Thyroid gland (tissue), 4 donors: ENCODE measurements at regions not wholly inside any gene's neighbourhood (a gene's known extent, or its start where the extent isn't known, plus 50 kb on each side); places are given as distances from the start of the nearest gene placed in this dataset.

ENCODE experiments used
- DNase-seq, 2 donors: peaks; one replicate each; pipeline ENCODE4 v3.0.0-alpha.2; 2019
- H3K27ac ChIP-seq, 3 donors: fragments of 200-600 bp; sonication (generic); 1 replicate in 2 of 3; 2 replicates in 1 of 3; pipeline ENCODE4 v1.5.1; 2016 to 2019; ENCODE audit warnings: mild to moderate bottlenecking in 1 of 3, moderate library complexity in 1 of 3
- H3K27me3 ChIP-seq: fragments of 200-600 bp; sonication (generic); one replicate; pipeline ENCODE4 v1.5.1; 2019
- H3K36me3 ChIP-seq, 2 donors: fragments of 200-600 bp; sonication (generic); one replicate each; pipeline ENCODE4 v1.5.1; 2016 to 2019
- H3K4me1 ChIP-seq, 2 donors: fragments of 200-600 bp; sonication (generic); one replicate each; pipeline ENCODE4 v1.5.1; 2017 to 2019
- H3K4me3 ChIP-seq, 3 donors: fragments of 200-600 bp; sonication (generic); replicated peaks in 1 of 3; 1 replicate in 2 of 3; 2 replicates in 1 of 3; pipeline ENCODE4 v1.5.1; 2016; ENCODE audit warnings: mild to moderate bottlenecking in 1 of 3
- H3K9me3 ChIP-seq: fragments of 200-600 bp; sonication (generic); one replicate; pipeline ENCODE4 v1.5.1; 2017
- POLR2A ChIP-seq, 2 donors: fragments of 450-650 bp; IDR thresholded peaks; one replicate each; pipeline ENCODE4 v1.6.1; 2017; ENCODE audit warnings: antibody characterized with exemption in 2 of 2, mild to moderate bottlenecking in 2 of 2, moderate library complexity in 1 of 2
- WGBS, 2 donors: methylation state at CpG; one replicate each; pipeline ENCODE4 v1.1.5; 2017; 5-methylcytosine and 5-hydroxymethylcytosine counted together
- intact Hi-C: fragments of 100-400 bp; cut with DNase I; formaldehyde crosslinking; loops from one replicate; pipeline ENCODE4 v1.15.1; 2023
- TF ChIP-seq, protein P1 (sequence below), 6 experiments: fragments of 200-600 bp in 3 of 6; fragments of 450-650 bp in 3 of 6; sonication (generic) in 3 of 6; IDR thresholded peaks; one replicate each; pipeline ENCODE4 v1.5.1; 2016 to 2019; ENCODE audit warnings: antibody characterized with exemption in 6 of 6, mild to moderate bottlenecking in 2 of 6, inconsistent platforms in 1 of 6, moderate library complexity in 1 of 6

GRCh38 chr1:105416261-105416660 is 1640.2 kb upstream of the PRMT6 start:
- Histone ChIP-seq H3K4me1 (no peaks in the 10 kb centered on the region), H3K4me3 (no peak overlapping the region), H3K9me3 (no peaks in the 10 kb centered on the region), H3K27ac (no peak overlapping the region), H3K36me3 (no peaks in the 10 kb centered on the region), H3K27me3 (no peaks in the 10 kb centered on the region)
- 72 to 79% methylated on average over 3 of the region's 3 CpGs for WGBS, 2 donors
- TF ChIP-seq, protein P1, sequence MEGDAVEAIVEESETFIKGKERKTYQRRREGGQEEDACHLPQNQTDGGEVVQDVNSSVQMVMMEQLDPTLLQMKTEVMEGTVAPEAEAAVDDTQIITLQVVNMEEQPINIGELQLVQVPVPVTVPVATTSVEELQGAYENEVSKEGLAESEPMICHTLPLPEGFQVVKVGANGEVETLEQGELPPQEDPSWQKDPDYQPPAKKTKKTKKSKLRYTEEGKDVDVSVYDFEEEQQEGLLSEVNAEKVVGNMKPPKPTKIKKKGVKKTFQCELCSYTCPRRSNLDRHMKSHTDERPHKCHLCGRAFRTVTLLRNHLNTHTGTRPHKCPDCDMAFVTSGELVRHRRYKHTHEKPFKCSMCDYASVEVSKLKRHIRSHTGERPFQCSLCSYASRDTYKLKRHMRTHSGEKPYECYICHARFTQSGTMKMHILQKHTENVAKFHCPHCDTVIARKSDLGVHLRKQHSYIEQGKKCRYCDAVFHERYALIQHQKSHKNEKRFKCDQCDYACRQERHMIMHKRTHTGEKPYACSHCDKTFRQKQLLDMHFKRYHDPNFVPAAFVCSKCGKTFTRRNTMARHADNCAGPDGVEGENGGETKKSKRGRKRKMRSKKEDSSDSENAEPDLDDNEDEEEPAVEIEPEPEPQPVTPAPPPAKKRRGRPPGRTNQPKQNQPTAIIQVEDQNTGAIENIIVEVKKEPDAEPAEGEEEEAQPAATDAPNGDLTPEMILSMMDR (IDR thresholded peaks at IDR 0.05), result no peak
- no peak for TF ChIP-seq POLR2A (IDR thresholded peaks at IDR 0.05)
- intact Hi-C loops, result no loop called here
- DNase-seq, result no peak

GRCh38 chr1:105419030-105419429 is 1637.4 kb upstream of the PRMT6 start:
- TF ChIP-seq, protein P1 (IDR thresholded peaks at IDR 0.05), result no peak
- no peak for TF ChIP-seq POLR2A (IDR thresholded peaks at IDR 0.05)
- Histone ChIP-seq H3K27ac (no peak overlapping the region), H3K9me3 (no peaks in the 10 kb centered on the region), H3K36me3 (no peaks in the 10 kb centered on the region), H3K27me3 (no peaks in the 10 kb centered on the region), H3K4me3 (no peak overlapping the region), H3K4me1 (no peaks in the 10 kb centered on the region)
- WGBS, 2 donors, result 67 to 72% methylated on average over 1 of the region's 1 CpG
- intact Hi-C loops, result no loop called here
- no peak for DNase-seq

DNA sequence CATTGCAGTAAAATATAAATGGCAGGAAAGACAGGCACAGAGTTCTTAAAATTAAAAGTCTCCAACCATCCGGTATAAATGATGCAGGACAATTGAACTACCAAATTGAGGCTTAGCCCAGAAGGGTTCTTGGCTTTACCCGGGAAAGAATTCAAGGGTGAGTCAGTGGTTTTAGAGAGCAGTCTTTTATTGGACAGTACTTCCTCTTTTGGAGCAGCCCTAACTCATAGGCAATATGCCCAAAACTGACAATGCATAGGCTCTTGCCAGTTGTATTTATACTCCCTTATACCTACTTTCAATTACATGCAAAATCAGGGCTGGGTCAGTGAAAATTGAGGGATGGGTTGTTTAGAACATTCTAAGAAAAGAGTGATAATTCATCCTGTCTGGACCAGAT is 1628.9 kb upstream of the PRMT6 start:
- no peak overlapping the region for H3K4me3 ChIP-seq
- no peak overlapping the region for H3K27ac ChIP-seq
- TF ChIP-seq, protein P1 (IDR thresholded peaks at IDR 0.05), result no peak
- TF ChIP-seq POLR2A (IDR thresholded peaks at IDR 0.05), result no peak
- 40 to 44% methylated on average over 2 of the region's 2 CpGs for WGBS, 2 donors
- no peaks in the 10 kb centered on the region for H3K36me3 ChIP-seq
- H3K9me3 ChIP-seq, result no peaks in the 10 kb centered on the region
- intact Hi-C loops, result no loop called here
- no peaks in the 10 kb centered on the region for H3K27me3 ChIP-seq
- DNase-seq, result no peak
- no peaks in the 10 kb centered on the region for H3K4me1 ChIP-seq

GRCh38 chr1:105436589-105437259 is 1619.8 kb upstream of the PRMT6 start:
- Histone ChIP-seq H3K36me3 (no peaks in the 10 kb centered on the region), H3K27ac (no peak overlapping the region), H3K4me1 (no peaks in the 10 kb centered on the region), H3K27me3 (no peaks in the 10 kb centered on the region), H3K4me3 (no peak overlapping the region), H3K9me3 (no peaks in the 10 kb centered on the region)
- intact Hi-C loops, result no loop called here
- WGBS, 2 donors, result 85 to 95% methylated on average over 7 of the region's 7 CpGs
- TF ChIP-seq POLR2A (IDR thresholded peaks at IDR 0.05), result no peak
- TF ChIP-seq, protein P1 (IDR thresholded peaks at IDR 0.05), result no peak
- no peak for DNase-seq

DNA sequence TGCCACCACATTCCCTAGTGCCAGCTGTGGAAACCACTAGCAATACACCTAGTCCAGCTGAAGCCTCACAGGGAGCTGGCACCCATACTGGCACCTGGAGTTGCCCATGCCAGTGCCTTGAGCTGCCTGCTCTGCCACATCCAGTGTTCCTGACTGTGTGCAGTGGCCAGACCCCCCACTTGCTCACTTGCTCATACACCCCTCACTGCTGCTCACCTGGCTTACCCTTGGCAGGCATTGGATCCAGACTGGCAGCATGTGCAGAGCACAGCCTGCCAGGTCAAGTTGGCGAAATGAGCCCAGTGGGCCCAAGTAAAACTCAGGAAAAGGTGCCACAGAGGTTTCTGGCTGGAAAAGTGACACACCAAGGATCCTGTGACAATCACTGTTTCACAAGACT is 1618.6 kb upstream of the PRMT6 start:
- H3K27me3 ChIP-seq, result no peaks in the 10 kb centered on the region
- WGBS, 2 donors, result 80 to 83% methylated on average over 1 of the region's 1 CpG
- TF ChIP-seq POLR2A (IDR thresholded peaks at IDR 0.05), result no peak
- TF ChIP-seq, protein P1 (IDR thresholded peaks at IDR 0.05), result no peak
- no peak overlapping the region for H3K4me3 ChIP-seq
- H3K9me3 ChIP-seq, result no peaks in the 10 kb centered on the region
- no peaks in the 10 kb centered on the region for H3K4me1 ChIP-seq
- H3K36me3 ChIP-seq, result no peaks in the 10 kb centered on the region
- intact Hi-C loops, result no loop called here
- no peak overlapping the region for H3K27ac ChIP-seq
- no peak for DNase-seq
